Activated CD4-positive, CD25-positive, alpha-beta regulatory T cell treated with anti-CD3 and anti-CD28 coated beads, Interleukin-2, amount 50 U/mL, for 24 hours (primary cell): ENCODE measurements at regions not wholly inside any gene's neighbourhood (a gene's known extent, or its start where the extent isn't known, plus 50 kb on each side); places are given as distances from the start of the nearest gene placed in this dataset.
"Not testable (repeated sequence)": the region's sequence is repeated elsewhere in the genome, so short reads cannot be mapped to it uniquely, and the experiment has no call there.

Source experiments
- ATAC-seq, 2 donors: fragments of 150-1000 bp; cut with Tn5 transposase; one replicate each; pipeline ENCODE4 v1.10.0; 2021; ENCODE audit warnings: mild to moderate bottlenecking in 1 of 2, moderate library complexity in 1 of 2

- ATAC-seq = peak; percentile 44 to 59
Observed at GRCh38 chr14:22491683-22492621, 97.1 kb downstream of the DAD1 start.

GRCh38 chr14:22491053-22491452 is 98.0 kb downstream of the DAD1 start:
- ATAC-seq = not testable (repeated sequence)

GRCh38 chr14:22489957-22490950 is 98.8 kb downstream of the DAD1 start:
- peak; percentile 26 to 28 for ATAC-seq

GRCh38 chr14:22489244-22489545 is 99.8 kb downstream of the DAD1 start:
- ATAC-seq = no peak

- peak; percentile 29 to 40 for ATAC-seq
Observed at GRCh38 chr14:22488522-22489243, 100.3 kb downstream of the DAD1 start.

GRCh38 chr14:22487941-22488340 is 101.1 kb downstream of the DAD1 start:
- ATAC-seq = no peak

- no peak for ATAC-seq
Observed at GRCh38 chr14:22487401-22487800, 101.6 kb downstream of the DAD1 start.

GRCh38 chr14:22486675-22487074 is 102.3 kb downstream of the DAD1 start:
- no peak for ATAC-seq

- ATAC-seq = no peak
Observed at GRCh38 chr14:22485649-22486048, 103.4 kb downstream of the DAD1 start.

GRCh38 chr14:22485178-22485577 is 103.8 kb downstream of the DAD1 start:
- ATAC-seq = no peak

- ATAC-seq = no peak
Observed at GRCh38 chr14:22484632-22485031, 104.4 kb downstream of the DAD1 start.

GRCh38 chr14:22483863-22484593 is 105.0 kb downstream of the DAD1 start:
- peak; percentile 10 to 34 for ATAC-seq

- no peak for ATAC-seq
Observed at GRCh38 chr14:22482782-22483553, 106.1 kb downstream of the DAD1 start.

GRCh38 chr14:22482085-22482694 is 106.8 kb downstream of the DAD1 start:
- no peak for ATAC-seq

- ATAC-seq = no peak
Observed at GRCh38 chr14:22481546-22481945, 107.5 kb downstream of the DAD1 start.

GRCh38 chr14:22479776-22480464 is 109.1 kb downstream of the DAD1 start:
- ATAC-seq = no peak

GRCh38 chr14:22479132-22479531 is 109.9 kb downstream of the DAD1 start:
- no peak for ATAC-seq

GRCh38 chr14:22478670-22479069 is 110.4 kb downstream of the DAD1 start:
- ATAC-seq = no peak

- no peak for ATAC-seq
Observed at GRCh38 chr14:22478247-22478646, 110.8 kb downstream of the DAD1 start.

GRCh38 chr14:22477569-22478194 is 111.3 kb downstream of the DAD1 start:
- no peak for ATAC-seq
